ENCODE measurements at regions not wholly inside any gene's neighbourhood (a gene's known extent, or its start where the extent isn't known, plus 50 kb on each side); places are given as distances from the start of the nearest gene placed in this dataset.

- no peak for DNase-seq (ENCODE audit: low read depth)
- no peak overlapping the region for H3K4me3 ChIP-seq (replicated peaks; ENCODE audit: low read depth, low read length)
- no peak for TF ChIP-seq CTCF (IDR thresholded peaks at IDR 0.05; ENCODE audit: low read length, missing control alignments)
Measured at GRCh38 chr2:129236601-129237000, 742.9 kb upstream of the RAB6C start.

- H3K4me3 ChIP-seq (replicated peaks; ENCODE audit: low read depth, low read length): no peak overlapping the region
- TF ChIP-seq CTCF (IDR thresholded peaks at IDR 0.05; ENCODE audit: low read length, missing control alignments): no peak
- peak; percentile 8 for DNase-seq (ENCODE audit: low read depth)
Measured at GRCh38 chr2:129237966-129238725, 741.3 kb upstream of the RAB6C start.

- TF ChIP-seq CTCF (IDR thresholded peaks at IDR 0.05; ENCODE audit: low read length, missing control alignments): no peak
- H3K4me3 ChIP-seq (replicated peaks; ENCODE audit: low read depth, low read length): no peak overlapping the region
- DNase-seq (ENCODE audit: low read depth): no peak
Measured at GRCh38 chr2:129239141-129239540, 740.3 kb upstream of the RAB6C start.

GRCh38 chr2:129240061-129240460 is 739.4 kb upstream of the RAB6C start:
- no peak overlapping the region for H3K4me3 ChIP-seq (replicated peaks; ENCODE audit: low read depth, low read length)
- no peak for DNase-seq (ENCODE audit: low read depth)
- TF ChIP-seq CTCF (IDR thresholded peaks at IDR 0.05; ENCODE audit: low read length, missing control alignments): no peak

GRCh38 chr2:129242269-129242668 is 737.2 kb upstream of the RAB6C start:
- no peak for TF ChIP-seq CTCF (IDR thresholded peaks at IDR 0.05; ENCODE audit: low read length, missing control alignments)
- DNase-seq (ENCODE audit: low read depth): no peak

GRCh38 chr2:129247751-129248150 is 731.7 kb upstream of the RAB6C start:
- no peak for TF ChIP-seq CTCF (IDR thresholded peaks at IDR 0.05; ENCODE audit: low read length, missing control alignments)
- no peak for DNase-seq (ENCODE audit: low read depth)
- no peak overlapping the region for H3K4me3 ChIP-seq (replicated peaks; ENCODE audit: low read depth, low read length)

More at GRCh38 chr2:129242269-129242668, 737.2 kb upstream of the RAB6C start:
- no peak overlapping the region for H3K4me3 ChIP-seq (replicated peaks; ENCODE audit: low read depth, low read length)

GRCh38 chr2:129248198-129248597 is 731.3 kb upstream of the RAB6C start:
- peak; percentile 40 for DNase-seq (ENCODE audit: low read depth)
- no peak for TF ChIP-seq CTCF (IDR thresholded peaks at IDR 0.05; ENCODE audit: low read length, missing control alignments)
- H3K4me3 ChIP-seq (replicated peaks; ENCODE audit: low read depth, low read length): no peak overlapping the region
